Suprapubic skin (tissue), 3 donors: ENCODE measurements at regions not wholly inside any gene's neighbourhood (a gene's known extent, or its start where the extent isn't known, plus 50 kb on each side); places are given as distances from the start of the nearest gene placed in this dataset.

Experiments
- POLR2A ChIP-seq, 2 donors: fragments of 450-650 bp; IDR thresholded peaks; one replicate each; pipeline ENCODE4 v1.6.1; 2017; ENCODE audit warnings: antibody characterized with exemption in 2 of 2, mild to moderate bottlenecking in 2 of 2, moderate library complexity in 2 of 2
- TF ChIP-seq, protein P1 (sequence below), 2 donors: fragments of 200-600 bp in 1 of 2; fragments of 450-650 bp in 1 of 2; sonication (generic) in 1 of 2; IDR thresholded peaks; one replicate each; pipeline ENCODE4 v1.5.1; 2016 to 2019; ENCODE audit warnings: antibody characterized with exemption in 2 of 2, mild to moderate bottlenecking in 1 of 2, moderate library complexity in 1 of 2

DNA sequence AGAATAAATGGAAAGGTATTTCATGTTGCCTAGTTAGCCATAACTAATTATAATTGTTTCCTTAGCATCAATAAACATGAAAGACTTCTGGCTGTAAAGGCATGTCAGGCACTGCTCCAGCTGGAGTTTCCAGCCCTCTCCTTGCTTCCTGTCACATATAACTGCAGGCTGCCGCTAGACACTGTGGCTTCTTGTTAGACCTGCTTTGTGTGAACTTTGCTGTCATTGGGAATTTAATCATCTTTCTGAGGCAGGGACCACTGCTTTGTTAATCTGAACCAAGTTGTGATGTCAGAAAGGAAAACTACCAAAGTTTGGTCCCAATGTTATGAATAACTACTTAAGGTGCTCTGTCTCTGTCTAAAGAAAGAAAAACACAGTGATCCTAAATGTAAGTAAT, 90.3 kb upstream of the DUSP10 start:
- TF ChIP-seq, protein P1, sequence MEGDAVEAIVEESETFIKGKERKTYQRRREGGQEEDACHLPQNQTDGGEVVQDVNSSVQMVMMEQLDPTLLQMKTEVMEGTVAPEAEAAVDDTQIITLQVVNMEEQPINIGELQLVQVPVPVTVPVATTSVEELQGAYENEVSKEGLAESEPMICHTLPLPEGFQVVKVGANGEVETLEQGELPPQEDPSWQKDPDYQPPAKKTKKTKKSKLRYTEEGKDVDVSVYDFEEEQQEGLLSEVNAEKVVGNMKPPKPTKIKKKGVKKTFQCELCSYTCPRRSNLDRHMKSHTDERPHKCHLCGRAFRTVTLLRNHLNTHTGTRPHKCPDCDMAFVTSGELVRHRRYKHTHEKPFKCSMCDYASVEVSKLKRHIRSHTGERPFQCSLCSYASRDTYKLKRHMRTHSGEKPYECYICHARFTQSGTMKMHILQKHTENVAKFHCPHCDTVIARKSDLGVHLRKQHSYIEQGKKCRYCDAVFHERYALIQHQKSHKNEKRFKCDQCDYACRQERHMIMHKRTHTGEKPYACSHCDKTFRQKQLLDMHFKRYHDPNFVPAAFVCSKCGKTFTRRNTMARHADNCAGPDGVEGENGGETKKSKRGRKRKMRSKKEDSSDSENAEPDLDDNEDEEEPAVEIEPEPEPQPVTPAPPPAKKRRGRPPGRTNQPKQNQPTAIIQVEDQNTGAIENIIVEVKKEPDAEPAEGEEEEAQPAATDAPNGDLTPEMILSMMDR (IDR thresholded peaks at IDR 0.05) = no peak
- TF ChIP-seq POLR2A (IDR thresholded peaks at IDR 0.05) = no peak
